ENCODE measurements at regions not wholly inside any gene's neighbourhood (a gene's known extent, or its start where the extent isn't known, plus 50 kb on each side); places are given as distances from the start of the nearest gene placed in this dataset.

DNA sequence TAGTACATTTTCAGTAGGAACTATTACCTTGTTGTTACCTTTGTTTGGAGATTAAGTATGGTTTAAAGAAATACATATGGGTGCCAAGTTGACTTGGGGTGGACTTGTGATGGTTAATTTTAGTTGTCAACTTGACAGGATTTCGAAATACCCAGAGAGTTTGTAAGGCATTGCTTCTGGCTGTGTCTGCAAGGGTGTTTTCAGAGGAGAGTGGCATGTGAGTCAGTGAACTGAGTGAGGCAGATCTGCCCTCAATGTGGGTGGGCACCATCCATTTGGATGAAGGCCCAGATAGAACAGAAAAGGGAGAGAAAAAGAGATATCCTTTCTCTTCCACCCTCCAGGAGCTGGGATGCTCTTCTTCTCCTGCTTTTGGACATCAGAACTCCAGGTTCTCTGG, 315.5 kb downstream of the GPATCH2 start:
- TF ChIP-seq EZH2 (IDR thresholded peaks at IDR 0.05; ENCODE audit: low read length, missing control alignments): no peak
- TF ChIP-seq, protein P1, sequence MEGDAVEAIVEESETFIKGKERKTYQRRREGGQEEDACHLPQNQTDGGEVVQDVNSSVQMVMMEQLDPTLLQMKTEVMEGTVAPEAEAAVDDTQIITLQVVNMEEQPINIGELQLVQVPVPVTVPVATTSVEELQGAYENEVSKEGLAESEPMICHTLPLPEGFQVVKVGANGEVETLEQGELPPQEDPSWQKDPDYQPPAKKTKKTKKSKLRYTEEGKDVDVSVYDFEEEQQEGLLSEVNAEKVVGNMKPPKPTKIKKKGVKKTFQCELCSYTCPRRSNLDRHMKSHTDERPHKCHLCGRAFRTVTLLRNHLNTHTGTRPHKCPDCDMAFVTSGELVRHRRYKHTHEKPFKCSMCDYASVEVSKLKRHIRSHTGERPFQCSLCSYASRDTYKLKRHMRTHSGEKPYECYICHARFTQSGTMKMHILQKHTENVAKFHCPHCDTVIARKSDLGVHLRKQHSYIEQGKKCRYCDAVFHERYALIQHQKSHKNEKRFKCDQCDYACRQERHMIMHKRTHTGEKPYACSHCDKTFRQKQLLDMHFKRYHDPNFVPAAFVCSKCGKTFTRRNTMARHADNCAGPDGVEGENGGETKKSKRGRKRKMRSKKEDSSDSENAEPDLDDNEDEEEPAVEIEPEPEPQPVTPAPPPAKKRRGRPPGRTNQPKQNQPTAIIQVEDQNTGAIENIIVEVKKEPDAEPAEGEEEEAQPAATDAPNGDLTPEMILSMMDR (conservative IDR thresholded peaks at IDR 0.05 in 1 of 2, IDR thresholded peaks at IDR 0.05 in 1 of 2; ENCODE audit: low read depth in 1 of 2, low read length in 2 of 2): no peak

All from fibroblast of lung (primary cell).